ENCODE measurements at regions not wholly inside any gene's neighbourhood (a gene's known extent, or its start where the extent isn't known, plus 50 kb on each side); places are given as distances from the start of the nearest gene placed in this dataset.
"Not testable (repeated sequence)": the region's sequence is repeated elsewhere in the genome, so short reads cannot be mapped to it uniquely, and the experiment has no call there.

- ChIA-PET CTCF (no interaction called here), POLR2A (ENCODE audit: low non-redundant PET) (no interaction called here)
- H3K4me1 ChIP-seq (ENCODE audit: insufficient read depth, low read length, poor library complexity, severe bottlenecking), result no peaks in the 10 kb centered on the region
- H3K9me3 ChIP-seq (ENCODE audit: low read depth, low read length, poor library complexity, severe bottlenecking), result no peaks in the 10 kb centered on the region
- no peak for TF ChIP-seq EZH2 (IDR thresholded peaks at IDR 0.05; ENCODE audit: borderline replicate concordance, low read depth, low read length, poor library complexity, severe bottlenecking)
- no peak for TF ChIP-seq CTCF (conservative IDR thresholded peaks at IDR 0.05; ENCODE audit: low read depth, low read length)
- BruUV-seq (replicated peaks), result no TSS peak
- no peak for DNase-seq (ENCODE audit: low spot score)
- intact Hi-C loops (cut with micrococcal nuclease; ENCODE audit: unreplicated experiment), result no loop called here
- H3K27ac ChIP-seq (ENCODE audit: low read depth, low read length, poor library complexity, severe bottlenecking), result no peak overlapping the region
- no peak overlapping the region for H3K4me3 ChIP-seq (ENCODE audit: low read depth, low read length, poor library complexity, severe bottlenecking)
- H3K27me3 ChIP-seq (replicated peaks; ENCODE audit: insufficient read depth, low read depth, low read length, poor library complexity), result no peaks in the 10 kb centered on the region
- H3K36me3 ChIP-seq (ENCODE audit: insufficient read depth, low read length, poor library complexity, severe bottlenecking), result no peaks in the 10 kb centered on the region
Measured at GRCh38 chr6:11938285-11938890, 73.7 kb upstream of the HIVEP1 start.

GRCh38 chr6:11934638-11935037 is 77.5 kb upstream of the HIVEP1 start:
- H3K4me1 ChIP-seq (ENCODE audit: insufficient read depth, low read length, poor library complexity, severe bottlenecking), result no peaks in the 10 kb centered on the region
- CTCF ChIA-PET, result no interaction called here
- BruUV-seq (replicated peaks), result no TSS peak
- TF ChIP-seq EZH2 (IDR thresholded peaks at IDR 0.05; ENCODE audit: borderline replicate concordance, low read depth, low read length, poor library complexity, severe bottlenecking), result no peak
- no peak for TF ChIP-seq CTCF (conservative IDR thresholded peaks at IDR 0.05; ENCODE audit: low read depth, low read length)
- DNase-seq (ENCODE audit: low spot score), result no peak
- H3K27ac ChIP-seq (ENCODE audit: low read depth, low read length, poor library complexity, severe bottlenecking), result no peak overlapping the region
- intact Hi-C loops (cut with micrococcal nuclease; ENCODE audit: unreplicated experiment), result no loop called here
- H3K9me3 ChIP-seq (ENCODE audit: low read depth, low read length, poor library complexity, severe bottlenecking), result no peaks in the 10 kb centered on the region
- no peaks in the 10 kb centered on the region for H3K36me3 ChIP-seq (ENCODE audit: insufficient read depth, low read length, poor library complexity, severe bottlenecking)
- H3K4me3 ChIP-seq (ENCODE audit: low read depth, low read length, poor library complexity, severe bottlenecking), result no peak overlapping the region
- H3K27me3 ChIP-seq (replicated peaks; ENCODE audit: insufficient read depth, low read depth, low read length, poor library complexity), result no peaks in the 10 kb centered on the region
- POLR2A ChIA-PET (ENCODE audit: low non-redundant PET), result no interaction called here

GRCh38 chr6:11932892-11933291 is 79.2 kb upstream of the HIVEP1 start:
- CTCF ChIA-PET; POLR2A ChIA-PET (ENCODE audit: low non-redundant PET); BruUV-seq (replicated peaks): not testable (repeated sequence)

GRCh38 chr6:11931296-11932035 is 80.6 kb upstream of the HIVEP1 start:
- intact Hi-C loops (cut with micrococcal nuclease; ENCODE audit: unreplicated experiment), result no loop called here

More at GRCh38 chr6:11932892-11933291, 79.2 kb upstream of the HIVEP1 start:
- H3K27me3 ChIP-seq (replicated peaks; ENCODE audit: insufficient read depth, low read depth, low read length, poor library complexity); intact Hi-C loops (cut with micrococcal nuclease; ENCODE audit: unreplicated experiment); H3K4me3 ChIP-seq (ENCODE audit: low read depth, low read length, poor library complexity, severe bottlenecking); H3K9me3 ChIP-seq (ENCODE audit: low read depth, low read length, poor library complexity, severe bottlenecking); H3K4me1 ChIP-seq (ENCODE audit: insufficient read depth, low read length, poor library complexity, severe bottlenecking); H3K36me3 ChIP-seq (ENCODE audit: insufficient read depth, low read length, poor library complexity, severe bottlenecking); H3K27ac ChIP-seq (ENCODE audit: low read depth, low read length, poor library complexity, severe bottlenecking); DNase-seq (ENCODE audit: low spot score): not testable (repeated sequence)

More at GRCh38 chr6:11931296-11932035, 80.6 kb upstream of the HIVEP1 start:
- H3K36me3 ChIP-seq (ENCODE audit: insufficient read depth, low read length, poor library complexity, severe bottlenecking), result no peaks in the 10 kb centered on the region
- no peaks in the 10 kb centered on the region for H3K9me3 ChIP-seq (ENCODE audit: low read depth, low read length, poor library complexity, severe bottlenecking)
- POLR2A ChIA-PET (ENCODE audit: low non-redundant PET), result no interaction called here
- TF ChIP-seq CTCF (conservative IDR thresholded peaks at IDR 0.05; ENCODE audit: low read depth, low read length), result no peak
- TF ChIP-seq EZH2 (IDR thresholded peaks at IDR 0.05; ENCODE audit: borderline replicate concordance, low read depth, low read length, poor library complexity, severe bottlenecking), result no peak
- CTCF ChIA-PET, result no interaction called here
- no peak overlapping the region for H3K27ac ChIP-seq (ENCODE audit: low read depth, low read length, poor library complexity, severe bottlenecking)
- no peaks in the 10 kb centered on the region for H3K4me1 ChIP-seq (ENCODE audit: insufficient read depth, low read length, poor library complexity, severe bottlenecking)
- H3K4me3 ChIP-seq (ENCODE audit: low read depth, low read length, poor library complexity, severe bottlenecking), result no peak overlapping the region
- H3K27me3 ChIP-seq (replicated peaks; ENCODE audit: insufficient read depth, low read depth, low read length, poor library complexity), result no peaks in the 10 kb centered on the region
- no peak for DNase-seq (ENCODE audit: low spot score)
- no TSS peak for BruUV-seq (replicated peaks)
